ENCODE measurements at regions not wholly inside any gene's neighbourhood (a gene's known extent, or its start where the extent isn't known, plus 50 kb on each side); places are given as distances from the start of the nearest gene placed in this dataset.

- H3K27ac ChIP-seq (ENCODE audit: control insufficient read depth, insufficient read depth, low read length), result no peak overlapping the region
- DNase-seq (ENCODE audit: low read depth, low spot score), result no peak
- H3K36me3 ChIP-seq (ENCODE audit: control insufficient read depth in 2 of 2, extremely low read depth in 1 of 2, insufficient read depth in 2 of 2, low read length in 2 of 2), result no peaks in the 10 kb centered on the region
- H3K27me3 ChIP-seq (ENCODE audit: control insufficient read depth, extremely low read depth, insufficient read depth, low read length), result no peaks in the 10 kb centered on the region
- no peaks in the 10 kb centered on the region for H4K20me1 ChIP-seq (ENCODE audit: control insufficient read depth, extremely low read depth, insufficient read depth, low read length)
- H2AFZ ChIP-seq (ENCODE audit: control insufficient read depth, low read length), result no peak overlapping the region
- no peaks in the 10 kb centered on the region for H3K4me1 ChIP-seq (ENCODE audit: control insufficient read depth, extremely low read depth, insufficient read depth, low read length)
- no peaks in the 10 kb centered on the region for H3K9me1 ChIP-seq (ENCODE audit: control insufficient read depth, extremely low read depth, insufficient read depth, low read length)
- no peak overlapping the region for H3K4me3 ChIP-seq (ENCODE audit: control insufficient read depth in 2 of 3, extremely low read depth in 1 of 3, insufficient read depth in 2 of 3, low read depth in 1 of 3, low read length in 3 of 3)
- no peak overlapping the region for H3K4me2 ChIP-seq (ENCODE audit: control insufficient read depth, extremely low read depth, insufficient read depth, low read depth, low read length)
- no peak for FAIRE-seq
- no peaks in the 10 kb centered on the region for H3K9me3 ChIP-seq (ENCODE audit: control insufficient read depth, low read depth, low read length)
- TF ChIP-seq CTCF (optimal IDR thresholded peaks at IDR 0.05 in 1 of 3, IDR thresholded peaks at IDR 0.05 in 1 of 3, conservative IDR thresholded peaks at IDR 0.05 in 1 of 3; ENCODE audit: extremely low read depth in 1 of 3, insufficient read depth in 2 of 3, low read length in 3 of 3) (no peak), EZH2 (IDR thresholded peaks at IDR 0.05; ENCODE audit: low read length) (no peak)
- H3K9ac ChIP-seq (ENCODE audit: control insufficient read depth, extremely low read depth, insufficient read depth, low read length), result no peak overlapping the region
- H3K79me2 ChIP-seq (ENCODE audit: control insufficient read depth, insufficient read depth, low read length), result no peaks in the 10 kb centered on the region
- dilution Hi-C loops (cut with MboI; ENCODE audit: extremely low pct_ligation_motif_present, low sequenced_read_pairs), result no loop called here
Observed at GRCh38 chr17:71286625-71287024, 834.2 kb upstream of the SOX9 start.

GRCh38 chr17:71287071-71287823 is 833.6 kb upstream of the SOX9 start:
- H2AFZ ChIP-seq (ENCODE audit: control insufficient read depth, low read length), result peak overlapping the region; percentile 32

More at GRCh38 chr17:71287071-71287823, 833.6 kb upstream of the SOX9 start:
- FAIRE-seq (peak; percentile 5), DNase-seq (ENCODE audit: low read depth, low spot score) (no peak)
- H3K9me1 ChIP-seq (ENCODE audit: control insufficient read depth, extremely low read depth, insufficient read depth, low read length), result no peaks in the 10 kb centered on the region
- H3K9me3 ChIP-seq (ENCODE audit: control insufficient read depth, low read depth, low read length), result no peaks in the 10 kb centered on the region
- no peak overlapping the region for H3K4me3 ChIP-seq (ENCODE audit: control insufficient read depth in 2 of 3, extremely low read depth in 1 of 3, insufficient read depth in 2 of 3, low read depth in 1 of 3, low read length in 3 of 3)
- no peak overlapping the region for H3K9ac ChIP-seq (ENCODE audit: control insufficient read depth, extremely low read depth, insufficient read depth, low read length)
- no peak overlapping the region for H3K27ac ChIP-seq (ENCODE audit: control insufficient read depth, insufficient read depth, low read length)
- no peaks in the 10 kb centered on the region for H3K36me3 ChIP-seq (ENCODE audit: control insufficient read depth in 2 of 2, extremely low read depth in 1 of 2, insufficient read depth in 2 of 2, low read length in 2 of 2)
- no peaks in the 10 kb centered on the region for H3K4me1 ChIP-seq (ENCODE audit: control insufficient read depth, extremely low read depth, insufficient read depth, low read length)
- no peaks in the 10 kb centered on the region for H4K20me1 ChIP-seq (ENCODE audit: control insufficient read depth, extremely low read depth, insufficient read depth, low read length)
- TF ChIP-seq EZH2 (IDR thresholded peaks at IDR 0.05; ENCODE audit: low read length), result no peak
- no peak for TF ChIP-seq CTCF (optimal IDR thresholded peaks at IDR 0.05 in 1 of 3, IDR thresholded peaks at IDR 0.05 in 1 of 3, conservative IDR thresholded peaks at IDR 0.05 in 1 of 3; ENCODE audit: extremely low read depth in 1 of 3, insufficient read depth in 2 of 3, low read length in 3 of 3)
- no peaks in the 10 kb centered on the region for H3K79me2 ChIP-seq (ENCODE audit: control insufficient read depth, insufficient read depth, low read length)
- H3K4me2 ChIP-seq (ENCODE audit: control insufficient read depth, extremely low read depth, insufficient read depth, low read depth, low read length), result no peak overlapping the region
- dilution Hi-C loops (cut with MboI; ENCODE audit: extremely low pct_ligation_motif_present, low sequenced_read_pairs), result no loop called here
- H3K27me3 ChIP-seq (ENCODE audit: control insufficient read depth, extremely low read depth, insufficient read depth, low read length), result no peaks in the 10 kb centered on the region

Data from keratinocyte (primary cell).